K562 (cell line): ENCODE measurements at regions not wholly inside any gene's neighbourhood (a gene's known extent, or its start where the extent isn't known, plus 50 kb on each side); places are given as distances from the start of the nearest gene placed in this dataset.

Source experiments
- ATAC-seq: fragments of 200-7000 bp; cut with Tn5 transposase; 3 replicates; pipeline ENCODE4 v1.9.1; 2020; ENCODE audit warnings: moderate library complexity
- BruUV-seq: library from RNA; stranded (reverse); fragments of 400-500 nt; replicated peaks from 2 replicates; lab custom pipeline; 2021; lab: Mats Ljungman, UMichigan
- CTCF ChIA-PET: fragments of 300-600 bp; formaldehyde crosslinking; extraction: SDS; loops from one replicate; lab custom pipeline; 2021; ENCODE audit warnings: low intra/inter-chr PET ratio; lab: Yijun Ruan, JAX
- POLR2A ChIA-PET: fragments of 300-600, 350-650 bp; sonication (Branson Sonifier 250); formaldehyde crosslinking; extraction: SDS; loops from one replicate; lab custom pipeline; 2021; ENCODE audit warnings: antibody characterized with exemption, inconsistent platforms; lab: Yijun Ruan, JAX
- DNase-seq, 4 experiments: peaks; one replicate each; pipeline versions ENCODE4 v3.0.0 to v3.0.0-alpha.2; 2011 to 2018; ENCODE audit warnings: low spot score in 3 of 4, mixed read lengths in 3 of 4; ENCODE audit errors: extremely low read depth in 1 of 4
- FAIRE-seq: peaks from 2 replicates; lab custom pipeline; 2011; peaks lifted over from hg19 to GRCh38; lab: Jason Lieb, UNC
- H2AFZ ChIP-seq: 2 replicates; pipeline ENCODE4 v1.6.0; 2011; ENCODE audit warnings: low read depth, low read length, control low read depth, inconsistent platforms
- H3K27ac ChIP-seq: fragments of 200-600 bp; 3 replicates; pipeline ENCODE4 v1.8.0; 2011; ENCODE audit warnings: low read depth, mild to moderate bottlenecking, control low read depth, inconsistent platforms, low read length, moderate library complexity, mixed read lengths; ENCODE audit errors: extremely low read depth
- H3K27me3 ChIP-seq, 2 experiments: fragments of 300-600 bp in 1 of 2; 2 replicates in 1 of 2; 3 replicates in 1 of 2; pipeline versions ENCODE4 v1.6.0 to v1.8.0; 2011; ENCODE audit warnings: inconsistent platforms in 2 of 2, low read length in 2 of 2, mild to moderate bottlenecking in 1 of 2, mixed read lengths in 1 of 2, moderate library complexity in 1 of 2; ENCODE audit not compliant: control insufficient read depth in 2 of 2, insufficient read depth in 2 of 2
- H3K36me3 ChIP-seq: fragments of 300-600 bp; 3 replicates; pipeline ENCODE4 v1.8.0; 2011; ENCODE audit warnings: mild to moderate bottlenecking, low read length, inconsistent platforms; ENCODE audit not compliant: control insufficient read depth, insufficient read depth
- H3K4me1 ChIP-seq, 2 experiments: fragments of 200-600 bp in 1 of 2; replicated peaks in 1 of 2; 2 replicates in 1 of 2; 3 replicates in 1 of 2; pipeline versions ENCODE4 v1.5.1 to v1.8.0; 2011; ENCODE audit warnings: inconsistent platforms in 2 of 2, low read length in 2 of 2, mild to moderate bottlenecking in 1 of 2, mixed read lengths in 1 of 2, moderate library complexity in 1 of 2; ENCODE audit not compliant: control insufficient read depth in 2 of 2, insufficient read depth in 2 of 2
- H3K4me2 ChIP-seq: 2 replicates; pipeline ENCODE4 v1.6.1; 2011; ENCODE audit warnings: low read length, control low read depth, inconsistent platforms, mixed read lengths; ENCODE audit not compliant: insufficient read depth
- H3K4me3 ChIP-seq: fragments of 200-600 bp; sonication (generic), shearing (Covaris generic); 2 replicates; pipeline ENCODE4 v1.5.1; 2016; ENCODE audit warnings: control low read depth, inconsistent platforms
- H3K79me2 ChIP-seq: fragments of 200-600 bp; 3 replicates; pipeline ENCODE4 v1.8.0; 2011; ENCODE audit warnings: low read length, inconsistent platforms; ENCODE audit not compliant: control insufficient read depth, insufficient read depth
- H3K9ac ChIP-seq, 2 experiments: 2 replicates each; pipeline versions ENCODE4 v1.6.0 to v1.6.1; 2011; ENCODE audit warnings: low read depth in 2 of 2, low read length in 2 of 2, control low read depth in 1 of 2, inconsistent platforms in 1 of 2, mild to moderate bottlenecking in 1 of 2, mixed read lengths in 1 of 2; ENCODE audit not compliant: insufficient read depth in 1 of 2
- H3K9me1 ChIP-seq: one replicate; pipeline ENCODE4 v1.6.0; 2011; ENCODE audit warnings: inconsistent platforms, mild to moderate bottlenecking, low read length, moderate library complexity; ENCODE audit not compliant: control insufficient read depth, insufficient read depth
- H3K9me3 ChIP-seq: replicated peaks from 2 replicates; pipeline ENCODE4 v1.5.1; 2011; ENCODE audit warnings: low read depth, low read length, inconsistent platforms; ENCODE audit not compliant: control insufficient read depth, insufficient read depth
- H4K20me1 ChIP-seq: replicated peaks from 2 replicates; pipeline ENCODE4 v1.6.1; 2011; ENCODE audit warnings: low read length, inconsistent platforms, mixed read lengths; ENCODE audit not compliant: control insufficient read depth, insufficient read depth
- GATA2 ChIP-seq: sonication (generic); formaldehyde crosslinking; IDR thresholded peaks from 2 replicates; pipeline ENCODE4 v1.4.0; 2020; ENCODE audit warnings: mild to moderate bottlenecking, missing genetic modification reagents
- KDM2B ChIP-seq: fragments of 250-450 bp; sonication (Bioruptor Pico); IDR thresholded peaks from 2 replicates; pipeline ENCODE4 v1.8.0; 2021; ENCODE audit warnings: mild to moderate bottlenecking, moderate library complexity
- PHB2 ChIP-seq: fragments of 450-650 bp; IDR thresholded peaks from 2 replicates; pipeline ENCODE4 v1.6.1; 2017; ENCODE audit warnings: low read depth
- PPARD ChIP-seq: fragments of 250-450 bp; sonication (Bioruptor Pico); IDR thresholded peaks from 2 replicates; pipeline ENCODE4 v1.8.0; 2022; ENCODE audit warnings: inconsistent platforms, mild to moderate bottlenecking, moderate library complexity
- RCOR1 ChIP-seq, 2 experiments: IDR thresholded peaks; 2 replicates each; pipeline ENCODE4 v1.6.1; 2012; ENCODE audit warnings: low read depth in 2 of 2, low read length in 2 of 2, borderline replicate concordance in 1 of 2, improper control_type of control experiment in 1 of 2
- SOX6 ChIP-seq: fragments of 450-650 bp; IDR thresholded peaks from 2 replicates; pipeline ENCODE4 v1.6.1; 2014; ENCODE audit warnings: mild to moderate bottlenecking
- SPI1 ChIP-seq: IDR thresholded peaks from 2 replicates; pipeline ENCODE4 v1.6.1; 2011; ENCODE audit warnings: low read depth, low read length, control low read depth, borderline replicate concordance
- TGIF2 ChIP-seq: sonication (generic); formaldehyde crosslinking; IDR thresholded peaks from 2 replicates; pipeline ENCODE4 v1.8.1; 2022; ENCODE audit warnings: mild to moderate bottlenecking, missing genetic modification reagents, moderate library complexity
- WGBS: fragments of 100-300 bp; shearing (Covaris generic); methylation state at CpG from one replicate; pipeline ENCODE4 v1.1.6; 2016; ENCODE audit warnings: low coverage, mixed read lengths; ENCODE audit not compliant: insufficient coverage; ENCODE audit errors: missing lambda C conversion rate; 5-methylcytosine and 5-hydroxymethylcytosine counted together
- in situ Hi-C: fragments of 300-500 bp; cut with MboI; formaldehyde crosslinking; loops from 4 replicates; pipeline ENCODE4 v1.15.0; 2018; ENCODE audit warnings: inconsistent platforms, mixed read lengths
- intact Hi-C: fragments of 100-400 bp; cut with micrococcal nuclease; formaldehyde crosslinking; loops from 2 replicates; pipeline ENCODE4 v1.14.2; 2022
- TF ChIP-seq, protein P1 (sequence below): fragments of 250-450 bp; sonication (Bioruptor Pico); IDR thresholded peaks from 2 replicates; pipeline ENCODE4 v1.8.0; 2022; ENCODE audit warnings: inconsistent platforms, mild to moderate bottlenecking, moderate library complexity, borderline replicate concordance
- TF ChIP-seq, protein P2 (sequence below), 2 experiments: fragments of 450-650 bp; conservative IDR thresholded peaks; 2 replicates each; pipeline ENCODE4 v1.6.1; 2017; ENCODE audit warnings: mild to moderate bottlenecking in 2 of 2, moderate library complexity in 2 of 2
- TF ChIP-seq, protein P3 (sequence below): sonication (generic); formaldehyde crosslinking; IDR thresholded peaks from 2 replicates; pipeline ENCODE4 v1.8.0; 2022; ENCODE audit warnings: mild to moderate bottlenecking, missing genetic modification reagents, borderline replicate concordance

DNA sequence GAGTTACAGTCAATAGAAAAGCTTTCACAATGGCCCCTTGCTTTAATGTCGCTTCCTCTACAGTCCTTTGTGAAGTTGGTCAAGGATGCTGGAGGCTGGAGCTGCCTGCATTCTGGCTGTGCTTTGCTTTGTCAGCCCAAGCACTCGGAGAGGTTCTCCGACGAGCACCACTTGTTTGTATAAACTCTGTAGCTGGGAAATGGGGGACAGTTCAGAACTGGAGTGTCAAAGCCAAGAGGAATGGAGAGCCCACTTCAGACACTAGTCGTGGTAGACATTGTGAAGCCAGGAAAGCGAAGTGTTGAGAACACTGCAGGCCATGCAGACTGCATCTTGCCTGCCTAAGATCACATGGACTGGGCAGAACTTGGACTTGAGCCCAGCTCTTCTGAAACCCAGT lies 330.3 kb downstream of the GADD45G start:
- no peak overlapping the region for H3K9ac ChIP-seq
- H3K9me1 ChIP-seq, result no peaks in the 10 kb centered on the region
- ChIA-PET CTCF (no interaction called here), POLR2A (interaction anchor here (0.6 kb wide), 1 partner anchor 22 kb away, joined by 3 read pairs; no protein-coding TSS in a partner anchor)
- H3K79me2 ChIP-seq, result no peaks in the 10 kb centered on the region
- no peak overlapping the region for H3K27ac ChIP-seq
- ATAC-seq (no peak), DNase-seq (no peak), FAIRE-seq (no peak)
- H4K20me1 ChIP-seq, result no peaks in the 10 kb centered on the region
- H3K4me2 ChIP-seq, result no peak overlapping the region
- intact Hi-C loops (no loop called here), in situ Hi-C loops (no loop called here)
- H2AFZ ChIP-seq, result no peak overlapping the region
- H3K36me3 ChIP-seq, result no peaks in the 10 kb centered on the region
- TF ChIP-seq PHB2 (no peak), GATA2 (CRISPR knock-in tag) (no peak)
- TF ChIP-seq, protein P1, sequence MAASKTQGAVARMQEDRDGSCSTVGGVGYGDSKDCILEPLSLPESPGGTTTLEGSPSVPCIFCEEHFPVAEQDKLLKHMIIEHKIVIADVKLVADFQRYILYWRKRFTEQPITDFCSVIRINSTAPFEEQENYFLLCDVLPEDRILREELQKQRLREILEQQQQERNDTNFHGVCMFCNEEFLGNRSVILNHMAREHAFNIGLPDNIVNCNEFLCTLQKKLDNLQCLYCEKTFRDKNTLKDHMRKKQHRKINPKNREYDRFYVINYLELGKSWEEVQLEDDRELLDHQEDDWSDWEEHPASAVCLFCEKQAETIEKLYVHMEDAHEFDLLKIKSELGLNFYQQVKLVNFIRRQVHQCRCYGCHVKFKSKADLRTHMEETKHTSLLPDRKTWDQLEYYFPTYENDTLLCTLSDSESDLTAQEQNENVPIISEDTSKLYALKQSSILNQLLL (CRISPR knock-in tag), result no peak
- 3% methylated on average over 5 of the region's 6 CpGs for WGBS
- no peaks in the 10 kb centered on the region for H3K9me3 ChIP-seq
- no peak overlapping the region for H3K4me3 ChIP-seq
- no peaks in the 10 kb centered on the region for H3K4me1 ChIP-seq
- no TSS peak for BruUV-seq
- peaks cover 0 to 7% of the 10 kb centered on the region in 2 experiments; a peak in 2 of 5 replicates for H3K27me3 ChIP-seq

DNA sequence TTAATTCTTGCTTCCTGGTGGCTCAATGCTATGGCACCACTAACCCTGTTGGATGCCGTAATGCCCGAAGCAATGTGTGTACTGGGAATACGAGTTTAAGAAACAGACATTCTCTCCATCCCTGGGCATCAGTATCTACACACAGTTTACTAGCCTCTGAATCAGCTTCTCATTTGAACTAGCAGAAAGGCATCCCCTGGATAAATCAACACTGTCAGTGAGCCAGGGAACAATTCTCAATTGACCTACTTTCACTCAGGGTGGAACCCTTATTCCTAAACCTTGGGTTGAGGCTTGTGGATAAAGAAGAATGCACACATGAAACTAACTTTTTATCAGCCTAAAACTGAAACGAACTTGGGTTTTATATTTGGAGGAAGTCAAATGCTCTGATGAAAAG lies 331.0 kb downstream of the GADD45G start:
- FAIRE-seq (no peak), ATAC-seq (no peak), DNase-seq (no peak)
- Histone ChIP-seq H3K4me1 (no peaks in the 10 kb centered on the region), H3K79me2 (no peaks in the 10 kb centered on the region), H4K20me1 (no peaks in the 10 kb centered on the region), H3K36me3 (no peaks in the 10 kb centered on the region), H3K9me3 (no peaks in the 10 kb centered on the region), H2AFZ (no peak overlapping the region), H3K4me3 (no peak overlapping the region), H3K9ac (no peak overlapping the region), H3K4me2 (no peak overlapping the region), H3K27ac (no peak overlapping the region), H3K9me1 (no peaks in the 10 kb centered on the region), H3K27me3 (peaks cover 0 to 8% of the 10 kb centered on the region in 2 experiments; a peak in 2 of 5 replicates)
- ChIA-PET CTCF (no interaction called here), POLR2A (interaction anchor here (0.6 kb wide), 1 partner anchor 22 kb away, joined by 3 read pairs; no protein-coding TSS in a partner anchor)
- intact Hi-C loops (no loop called here), in situ Hi-C loops (no loop called here)
- 2% methylated on average over 4 of the region's 4 CpGs for WGBS
- BruUV-seq, result no TSS peak
- no peak for TF ChIP-seq TGIF2 (CRISPR knock-in tag)
- TF ChIP-seq, protein P2, sequence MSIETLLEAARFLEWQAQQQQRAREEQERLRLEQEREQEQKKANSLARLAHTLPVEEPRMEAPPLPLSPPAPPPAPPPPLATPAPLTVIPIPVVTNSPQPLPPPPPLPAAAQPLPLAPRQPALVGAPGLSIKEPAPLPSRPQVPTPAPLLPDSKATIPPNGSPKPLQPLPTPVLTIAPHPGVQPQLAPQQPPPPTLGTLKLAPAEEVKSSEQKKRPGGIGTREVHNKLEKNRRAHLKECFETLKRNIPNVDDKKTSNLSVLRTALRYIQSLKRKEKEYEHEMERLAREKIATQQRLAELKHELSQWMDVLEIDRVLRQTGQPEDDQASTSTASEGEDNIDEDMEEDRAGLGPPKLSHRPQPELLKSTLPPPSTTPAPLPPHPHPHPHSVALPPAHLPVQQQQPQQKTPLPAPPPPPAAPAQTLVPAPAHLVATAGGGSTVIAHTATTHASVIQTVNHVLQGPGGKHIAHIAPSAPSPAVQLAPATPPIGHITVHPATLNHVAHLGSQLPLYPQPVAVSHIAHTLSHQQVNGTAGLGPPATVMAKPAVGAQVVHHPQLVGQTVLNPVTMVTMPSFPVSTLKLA (conservative IDR thresholded peaks at IDR 0.05), result no peak
- no peak for TF ChIP-seq KDM2B (CRISPR knock-in tag)
- TF ChIP-seq RCOR1 (IDR thresholded peaks at IDR 0.05; ENCODE audit: borderline replicate concordance in 1 of 2, low read depth in 2 of 2, low read length in 2 of 2), result no peak
- no peak for TF ChIP-seq SPI1
- TF ChIP-seq SOX6, result no peak
- TF ChIP-seq, protein P3, sequence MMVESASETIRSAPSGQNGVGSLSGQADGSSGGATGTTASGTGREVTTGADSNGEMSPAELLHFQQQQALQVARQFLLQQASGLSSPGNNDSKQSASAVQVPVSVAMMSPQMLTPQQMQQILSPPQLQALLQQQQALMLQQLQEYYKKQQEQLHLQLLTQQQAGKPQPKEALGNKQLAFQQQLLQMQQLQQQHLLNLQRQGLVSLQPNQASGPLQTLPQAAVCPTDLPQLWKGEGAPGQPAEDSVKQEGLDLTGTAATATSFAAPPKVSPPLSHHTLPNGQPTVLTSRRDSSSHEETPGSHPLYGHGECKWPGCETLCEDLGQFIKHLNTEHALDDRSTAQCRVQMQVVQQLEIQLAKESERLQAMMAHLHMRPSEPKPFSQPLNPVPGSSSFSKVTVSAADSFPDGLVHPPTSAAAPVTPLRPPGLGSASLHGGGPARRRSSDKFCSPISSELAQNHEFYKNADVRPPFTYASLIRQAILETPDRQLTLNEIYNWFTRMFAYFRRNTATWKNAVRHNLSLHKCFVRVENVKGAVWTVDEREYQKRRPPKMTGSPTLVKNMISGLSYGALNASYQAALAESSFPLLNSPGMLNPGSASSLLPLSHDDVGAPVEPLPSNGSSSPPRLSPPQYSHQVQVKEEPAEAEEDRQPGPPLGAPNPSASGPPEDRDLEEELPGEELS, result no peak
- TF ChIP-seq PPARD (CRISPR knock-in tag), result no peak
